Neural progenitor cell (in vitro differentiated cells): ENCODE measurements at regions not wholly inside any gene's neighbourhood (a gene's known extent, or its start where the extent isn't known, plus 50 kb on each side); places are given as distances from the start of the nearest gene placed in this dataset.

Experiments
- EZH2 ChIP-seq: fragments of 200-600 bp; sonication (generic); IDR thresholded peaks from 2 replicates; pipeline ENCODE4 v1.6.1; 2017; ENCODE audit warnings: antibody characterized with exemption, mild to moderate bottlenecking, moderate library complexity
- TF ChIP-seq, protein P1 (sequence below): fragments of 200-600 bp; sonication (generic); IDR thresholded peaks from 2 replicates; pipeline ENCODE4 v1.5.1; 2017; ENCODE audit warnings: antibody characterized with exemption, mild to moderate bottlenecking

DNA sequence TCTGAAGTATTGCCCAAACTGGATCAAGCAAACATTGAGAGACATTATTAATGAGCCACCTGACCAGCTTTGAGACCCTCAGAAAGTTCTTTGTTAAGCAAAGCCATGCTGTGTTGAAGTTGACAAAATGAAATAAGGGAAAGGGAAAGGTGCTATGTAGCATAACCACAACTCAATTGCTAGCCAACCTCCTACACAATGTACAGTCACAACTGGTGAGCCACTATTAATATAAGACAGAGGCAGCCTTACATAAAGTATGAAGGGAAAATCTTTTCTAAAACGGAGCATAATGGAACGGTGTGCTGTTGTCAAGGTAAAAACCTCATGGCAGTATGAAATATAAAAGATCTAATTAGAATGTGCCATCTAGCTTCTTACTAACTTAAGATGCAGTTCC is 375.8 kb upstream of the ST8SIA4 start:
- TF ChIP-seq, protein P1, sequence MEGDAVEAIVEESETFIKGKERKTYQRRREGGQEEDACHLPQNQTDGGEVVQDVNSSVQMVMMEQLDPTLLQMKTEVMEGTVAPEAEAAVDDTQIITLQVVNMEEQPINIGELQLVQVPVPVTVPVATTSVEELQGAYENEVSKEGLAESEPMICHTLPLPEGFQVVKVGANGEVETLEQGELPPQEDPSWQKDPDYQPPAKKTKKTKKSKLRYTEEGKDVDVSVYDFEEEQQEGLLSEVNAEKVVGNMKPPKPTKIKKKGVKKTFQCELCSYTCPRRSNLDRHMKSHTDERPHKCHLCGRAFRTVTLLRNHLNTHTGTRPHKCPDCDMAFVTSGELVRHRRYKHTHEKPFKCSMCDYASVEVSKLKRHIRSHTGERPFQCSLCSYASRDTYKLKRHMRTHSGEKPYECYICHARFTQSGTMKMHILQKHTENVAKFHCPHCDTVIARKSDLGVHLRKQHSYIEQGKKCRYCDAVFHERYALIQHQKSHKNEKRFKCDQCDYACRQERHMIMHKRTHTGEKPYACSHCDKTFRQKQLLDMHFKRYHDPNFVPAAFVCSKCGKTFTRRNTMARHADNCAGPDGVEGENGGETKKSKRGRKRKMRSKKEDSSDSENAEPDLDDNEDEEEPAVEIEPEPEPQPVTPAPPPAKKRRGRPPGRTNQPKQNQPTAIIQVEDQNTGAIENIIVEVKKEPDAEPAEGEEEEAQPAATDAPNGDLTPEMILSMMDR = no peak
- no peak for TF ChIP-seq EZH2
